Body of pancreas (tissue), 4 donors: ENCODE measurements at regions not wholly inside any gene's neighbourhood (a gene's known extent, or its start where the extent isn't known, plus 50 kb on each side); places are given as distances from the start of the nearest gene placed in this dataset.

Experiments used
- ATAC-seq: fragments of 150-250 bp; one replicate; pipeline ENCODE4 v1.9.1; 2016
- DNase-seq, 4 donors: peaks; one replicate each; pipeline ENCODE4 v3.0.0-alpha.2; 2019
- H3K27ac ChIP-seq, 4 donors: fragments of 200-600 bp; sonication (generic); 1 replicate in 3 of 4; 2 replicates in 1 of 4; pipeline versions ENCODE4 v1.5.1 to v1.6.1; 2016 to 2019; ENCODE audit warnings: mild to moderate bottlenecking in 1 of 4, mixed read lengths in 1 of 4, moderate library complexity in 1 of 4
- H3K27me3 ChIP-seq, 2 donors: fragments of 200-600 bp; sonication (generic); one replicate each; pipeline ENCODE4 v1.6.0; 2016; ENCODE audit warnings: mild to moderate bottlenecking in 1 of 2
- H3K36me3 ChIP-seq, 2 donors: fragments of 200-600 bp; sonication (generic); replicated peaks in 1 of 2; 2 replicates each; pipeline ENCODE4 v1.5.1; 2016; ENCODE audit warnings: low read depth in 2 of 2; ENCODE audit not compliant: insufficient read depth in 1 of 2
- H3K4me1 ChIP-seq: fragments of 200-600 bp; sonication (generic); one replicate; pipeline ENCODE4 v1.6.0; 2016
- H3K4me3 ChIP-seq, 2 donors: fragments of 200-600 bp; sonication (generic); 1 replicate in 1 of 2; 2 replicates in 1 of 2; pipeline ENCODE4 v1.5.1; 2016 to 2019
- H3K9me3 ChIP-seq, 3 donors: fragments of 200-600 bp; sonication (generic); 1 replicate in 2 of 3; 2 replicates in 1 of 3; pipeline ENCODE4 v1.5.1; 2016
- CTCF ChIP-seq, 7 experiments: fragments of 450-650 bp in 4 of 7; fragments of 200-600 bp in 3 of 7; sonication (generic) in 3 of 7; IDR thresholded peaks; one replicate each; pipeline ENCODE4 v1.5.1; 2016 to 2019; ENCODE audit warnings: antibody characterized with exemption in 7 of 7
- POLR2A ChIP-seq, 3 donors: fragments of 450-650 bp; IDR thresholded peaks; one replicate each; pipeline ENCODE4 v1.6.1; 2016; ENCODE audit warnings: antibody characterized with exemption in 3 of 3, mild to moderate bottlenecking in 2 of 3
- WGBS, 2 donors: methylation state at CpG; one replicate each; pipeline ENCODE4 v1.1.5; 2017; 5-methylcytosine and 5-hydroxymethylcytosine counted together
- intact Hi-C: fragments of 100-400 bp; cut with DNase I; formaldehyde crosslinking; loops from one replicate; pipeline ENCODE4 v1.15.1; 2023

GRCh38 chr9:86751207-86751606 is 196.1 kb downstream of the GAS1 start:
- no peaks in the 10 kb centered on the region for H3K4me1 ChIP-seq
- no peak overlapping the region for H3K4me3 ChIP-seq
- H3K9me3 ChIP-seq: no peaks in the 10 kb centered on the region
- H3K36me3 ChIP-seq: no peaks in the 10 kb centered on the region
- no peak for ATAC-seq
- no peak for DNase-seq
- no peak for TF ChIP-seq POLR2A (IDR thresholded peaks at IDR 0.05)
- no peak for TF ChIP-seq CTCF (IDR thresholded peaks at IDR 0.05)
- 78 to 84% methylated on average over 4 of the region's 4 CpGs for WGBS, 2 donors
- no peak overlapping the region for H3K27ac ChIP-seq
- H3K27me3 ChIP-seq: no peaks in the 10 kb centered on the region
- intact Hi-C loops: no loop called here

GRCh38 chr9:86749894-86750255 is 197.4 kb downstream of the GAS1 start:
- 57 to 62% methylated on average over 4 of the region's 4 CpGs for WGBS, 2 donors
- TF ChIP-seq CTCF (IDR thresholded peaks at IDR 0.05): no peak
- no peak for TF ChIP-seq POLR2A (IDR thresholded peaks at IDR 0.05)
- no peaks in the 10 kb centered on the region for H3K36me3 ChIP-seq
- intact Hi-C loops: no loop called here
- DNase-seq: no peak
- H3K27me3 ChIP-seq: no peaks in the 10 kb centered on the region
- H3K27ac ChIP-seq: no peak overlapping the region
- H3K9me3 ChIP-seq: no peaks in the 10 kb centered on the region
- no peak for ATAC-seq
- no peaks in the 10 kb centered on the region for H3K4me1 ChIP-seq
- H3K4me3 ChIP-seq: no peak overlapping the region

DNA sequence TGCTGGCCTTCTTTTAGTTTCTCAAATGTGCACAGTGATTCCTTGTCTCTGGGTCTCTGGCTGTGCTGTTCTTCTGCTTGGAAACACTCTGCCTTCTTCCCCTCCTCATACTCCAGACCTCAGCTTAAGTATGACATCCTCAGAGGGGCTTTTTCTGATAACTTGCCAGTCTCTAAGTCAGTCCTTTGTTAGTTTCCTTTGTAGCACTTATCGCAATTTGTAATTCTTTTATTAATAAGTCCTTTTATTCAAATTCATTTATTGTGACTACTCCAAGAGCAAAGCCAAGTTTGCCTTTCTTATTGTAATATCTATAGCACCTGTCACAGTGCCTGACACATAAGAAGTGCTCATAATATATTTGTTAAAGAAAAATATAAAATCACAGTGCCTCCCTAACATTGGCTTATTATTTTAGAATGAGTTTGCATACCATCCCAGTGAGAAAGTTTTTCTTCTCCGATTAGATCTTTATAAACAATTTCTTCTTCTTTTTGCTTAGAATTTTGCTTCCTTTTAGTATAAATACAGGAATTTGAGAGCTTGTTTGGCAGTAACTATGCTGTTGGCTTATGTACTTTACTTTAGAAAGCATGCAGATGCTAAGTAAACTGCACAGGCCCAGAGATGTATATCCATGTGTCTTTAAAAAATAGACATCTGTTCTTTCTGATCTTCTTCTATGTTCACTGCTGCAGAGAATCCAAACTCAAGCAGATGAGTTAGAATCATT is 198.0 kb downstream of the GAS1 start:
- no peak for TF ChIP-seq CTCF (IDR thresholded peaks at IDR 0.05)
- no peak for TF ChIP-seq POLR2A (IDR thresholded peaks at IDR 0.05)
- H3K27ac ChIP-seq: no peak overlapping the region

DNA sequence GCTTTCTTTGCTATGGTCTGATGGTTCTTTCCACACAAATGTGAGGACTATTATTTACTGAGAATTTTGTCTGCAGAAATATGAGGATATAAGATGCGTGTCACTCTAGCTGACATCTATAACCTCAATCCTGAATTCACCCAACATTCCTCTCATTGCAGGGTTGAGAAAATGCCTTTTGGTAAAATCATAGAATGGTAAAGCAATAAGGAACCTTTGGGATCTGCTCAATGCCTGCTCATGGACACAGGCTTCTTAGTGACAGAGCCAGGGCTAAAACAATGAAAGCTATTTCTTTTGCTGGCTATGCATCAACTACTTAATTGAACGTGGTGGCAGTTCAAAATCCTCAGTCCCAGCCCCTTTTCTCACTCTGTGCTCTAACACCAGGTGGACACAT is 199.6 kb downstream of the GAS1 start:
- Histone ChIP-seq H3K36me3 (no peaks in the 10 kb centered on the region), H3K4me1 (no peaks in the 10 kb centered on the region), H3K27ac (no peak overlapping the region), H3K9me3 (no peaks in the 10 kb centered on the region), H3K4me3 (no peak overlapping the region), H3K27me3 (no peaks in the 10 kb centered on the region)
- DNase-seq: no peak
- intact Hi-C loops: no loop called here
- 53 to 66% methylated on average over 2 of the region's 2 CpGs for WGBS, 2 donors
- TF ChIP-seq CTCF (IDR thresholded peaks at IDR 0.05) (no peak), POLR2A (IDR thresholded peaks at IDR 0.05) (no peak)
- ATAC-seq: no peak

More for the DNA sequence above, 198.0 kb downstream of the GAS1 start:
- WGBS, 2 donors: 78 to 82% methylated on average over 2 of the region's 2 CpGs
- ATAC-seq: no peak
- no peaks in the 10 kb centered on the region for H3K36me3 ChIP-seq
- intact Hi-C loops: no loop called here
- H3K4me1 ChIP-seq: no peaks in the 10 kb centered on the region
- H3K9me3 ChIP-seq: no peaks in the 10 kb centered on the region
- no peak for DNase-seq
- H3K27me3 ChIP-seq: no peaks in the 10 kb centered on the region
- H3K4me3 ChIP-seq: no peak overlapping the region
